ENCODE measurements at regions not wholly inside any gene's neighbourhood (a gene's known extent, or its start where the extent isn't known, plus 50 kb on each side); places are given as distances from the start of the nearest gene placed in this dataset.

- no peak for TF ChIP-seq CTCF (IDR thresholded peaks at IDR 0.05)
- no peak for TF ChIP-seq POLR2A (IDR thresholded peaks at IDR 0.05)
These were observed 292.0 kb upstream of the NECTIN3 start for GRCh38 chr3:110779581-110779980.

All from Peyer's patch (tissue), 4 donors.